IMR-90 (cell line): ENCODE measurements at regions not wholly inside any gene's neighbourhood (a gene's known extent, or its start where the extent isn't known, plus 50 kb on each side); places are given as distances from the start of the nearest gene placed in this dataset.

Source experiments
- ATAC-seq: fragments of 200-7000 bp; cut with Tn5 transposase; 2 replicates; pipeline ENCODE4 v1.9.1; 2020; ENCODE audit warnings: low read depth, mild to moderate bottlenecking, moderate library complexity
- BruUV-seq: library from RNA; stranded (reverse); fragments of 400-500 nt; replicated peaks from 2 replicates; lab custom pipeline; 2021; lab: Mats Ljungman, UMichigan
- CTCF ChIA-PET: fragments of 300-600 bp; formaldehyde crosslinking; extraction: SDS; loops from one replicate; lab custom pipeline; 2021; ENCODE audit warnings: antibody characterized with exemption; lab: Yijun Ruan, JAX
- POLR2A ChIA-PET: fragments of 300-600 bp; sonication (Branson Sonifier 250); formaldehyde crosslinking; loops from one replicate; lab custom pipeline; 2022; ENCODE audit warnings: antibody characterized with exemption; ENCODE audit not compliant: unreplicated experiment; lab: Charles Lee
- DNase-seq: peaks from one replicate; pipeline ENCODE4 v3.0.0; 2013
- H2AFZ ChIP-seq: replicated peaks from 2 replicates; pipeline ENCODE3; 2013; ENCODE audit warnings: low read length, mild to moderate bottlenecking; ENCODE audit not compliant: poor library complexity
- H2AK5ac ChIP-seq: 2 replicates; pipeline ENCODE4 v1.6.1; 2013; ENCODE audit warnings: low read depth, low read length, inconsistent platforms
- H2AK9ac ChIP-seq: replicated peaks from 2 replicates; pipeline ENCODE3; 2013; ENCODE audit warnings: mild to moderate bottlenecking, low read depth, low read length, moderate library complexity; ENCODE audit not compliant: poor library complexity
- H2BK120ac ChIP-seq: 2 replicates; pipeline ENCODE4 v1.6.1; 2013; ENCODE audit warnings: low read depth, low read length, inconsistent platforms
- H2BK15ac ChIP-seq: 3 replicates; pipeline ENCODE4 v1.6.1; 2013; ENCODE audit warnings: low read depth, low read length, inconsistent platforms
- H2BK20ac ChIP-seq: 2 replicates; pipeline ENCODE4 v1.6.1; 2013; ENCODE audit warnings: low read depth, mild to moderate bottlenecking, inconsistent platforms, low read length, moderate library complexity
- H2BK5ac ChIP-seq: 2 replicates; pipeline ENCODE4 v1.6.1; 2013; ENCODE audit warnings: mild to moderate bottlenecking, low read depth, low read length, inconsistent platforms; ENCODE audit not compliant: poor library complexity, severe bottlenecking
- H3K14ac ChIP-seq: replicated peaks from 2 replicates; pipeline ENCODE4 v1.6.1; 2013; ENCODE audit warnings: low read depth, low read length, inconsistent platforms
- H3K18ac ChIP-seq: 2 replicates; pipeline ENCODE4 v1.6.1; 2013; ENCODE audit warnings: low read depth, low read length, control low read depth
- H3K23ac ChIP-seq: 2 replicates; pipeline ENCODE4 v1.6.1; 2013; ENCODE audit warnings: low read depth, low read length, inconsistent platforms
- H3K27ac ChIP-seq: 2 replicates; pipeline ENCODE4 v1.5.1; 2013; ENCODE audit warnings: mild to moderate bottlenecking, control low read depth, low read length; ENCODE audit not compliant: insufficient read depth
- H3K27me3 ChIP-seq: 2 replicates; pipeline ENCODE4 v1.6.1; 2013; ENCODE audit warnings: low read length; ENCODE audit not compliant: control insufficient read depth, insufficient read depth
- H3K36me3 ChIP-seq: 2 replicates; pipeline ENCODE4 v1.6.1; 2013; ENCODE audit warnings: low read length, mixed read lengths; ENCODE audit not compliant: control insufficient read depth, insufficient read depth
- H3K4ac ChIP-seq: 2 replicates; pipeline ENCODE4 v1.6.1; 2013; ENCODE audit warnings: low read depth, low read length, inconsistent platforms
- H3K4me1 ChIP-seq: 2 replicates; pipeline ENCODE4 v1.6.1; 2013; ENCODE audit warnings: low read length, mixed read lengths; ENCODE audit not compliant: control insufficient read depth, insufficient read depth
- H3K4me2 ChIP-seq: 2 replicates; pipeline ENCODE4 v1.6.1; 2013; ENCODE audit warnings: low read depth, mild to moderate bottlenecking, control low read depth, low read length, moderate library complexity
- H3K4me3 ChIP-seq: 2 replicates; pipeline ENCODE4 v1.5.1; 2013; ENCODE audit warnings: low read depth, mild to moderate bottlenecking, control low read depth, low read length, moderate library complexity; ENCODE audit not compliant: insufficient read depth
- H3K56ac ChIP-seq: 2 replicates; pipeline ENCODE4 v1.6.1; 2013; ENCODE audit warnings: low read length, inconsistent platforms; ENCODE audit not compliant: insufficient read depth; ENCODE audit errors: extremely low read depth
- H3K79me1 ChIP-seq, 2 experiments: 2 replicates each; pipeline ENCODE4 v1.6.1; 2013; ENCODE audit warnings: low read length in 2 of 2, inconsistent platforms in 1 of 2, low read depth in 1 of 2
- H3K9ac ChIP-seq: 2 replicates; pipeline ENCODE4 v1.6.1; 2013; ENCODE audit warnings: low read depth, low read length, control low read depth
- H3K9me1 ChIP-seq: 2 replicates; pipeline ENCODE4 v1.6.1; 2013; ENCODE audit warnings: low read length, inconsistent platforms; ENCODE audit not compliant: insufficient read depth
- H3K9me3 ChIP-seq: 2 replicates; pipeline ENCODE4 v1.6.1; 2013; ENCODE audit warnings: low read length; ENCODE audit not compliant: control insufficient read depth, insufficient read depth
- H4K20me1 ChIP-seq: 2 replicates; pipeline ENCODE4 v1.6.1; 2013; ENCODE audit warnings: low read length, inconsistent platforms; ENCODE audit not compliant: insufficient read depth
- H4K5ac ChIP-seq: 2 replicates; pipeline ENCODE4 v1.6.1; 2013; ENCODE audit warnings: mild to moderate bottlenecking, low read depth, low read length, control low read depth
- H4K8ac ChIP-seq, 2 experiments: 2 replicates each; pipeline ENCODE4 v1.6.1; 2013; ENCODE audit warnings: low read depth in 2 of 2, low read length in 2 of 2, control low read depth in 1 of 2, inconsistent platforms in 1 of 2
- H4K91ac ChIP-seq: 2 replicates; pipeline ENCODE4 v1.6.1; 2013; ENCODE audit warnings: low read depth, low read length, inconsistent platforms; ENCODE audit not compliant: insufficient read depth
- MAFK ChIP-seq: IDR thresholded peaks from 2 replicates; pipeline ENCODE4 v1.6.1; 2012; ENCODE audit warnings: low read depth, low read length, improper control_type of control experiment
- NFE2L2 ChIP-seq: fragments of 150-350 bp; IDR thresholded peaks from 2 replicates; pipeline ENCODE4 v1.6.1; 2016; ENCODE audit warnings: low read depth, mild to moderate bottlenecking, low read length
- RAD21 ChIP-seq: IDR thresholded peaks from 2 replicates; pipeline ENCODE4 v1.6.1; 2012; ENCODE audit warnings: low read length, improper control_type of control experiment
- RCOR1 ChIP-seq: IDR thresholded peaks from 2 replicates; pipeline ENCODE4 v1.6.1; 2012; ENCODE audit warnings: mild to moderate bottlenecking, low read length, improper control_type of control experiment; ENCODE audit not compliant: insufficient replicate concordance
- RFX5 ChIP-seq: IDR thresholded peaks from 2 replicates; pipeline ENCODE4 v1.8.0; 2012; ENCODE audit warnings: low read depth, mild to moderate bottlenecking, low read length, moderate library complexity
- SMC3 ChIP-seq: fragments of 150-350 bp; IDR thresholded peaks from 2 replicates; pipeline ENCODE4 v1.6.1; 2016; ENCODE audit warnings: low read depth, mild to moderate bottlenecking, antibody characterized with exemption, low read length, moderate library complexity
- WGBS, 2 experiments: methylation state at CpG; one replicate each; pipeline versions ENCODE4 v1.1.5 to v1.1.7; 2013; ENCODE audit warnings: missing lambda C conversion rate in 2 of 2; ENCODE audit not compliant: insufficient read length in 1 of 2; ENCODE audit errors: extremely low coverage in 2 of 2; 5-methylcytosine and 5-hydroxymethylcytosine counted together
- dilution Hi-C: fragments of 300-500 bp; cut with HindIII; formaldehyde crosslinking; loops from one replicate; pipeline ENCODE4 v1.14.3; 2018; ENCODE audit warnings: low sequenced_read_pairs; ENCODE audit not compliant: unreplicated experiment
- in situ Hi-C: fragments of 300-500 bp; cut with MboI; formaldehyde crosslinking; loops from 3 replicates; pipeline ENCODE4 v1.14.3; 2019; ENCODE audit warnings: low sequenced_read_pairs, inconsistent platforms, mixed read lengths
- intact Hi-C: fragments of 100-400 bp; cut with micrococcal nuclease; formaldehyde crosslinking; loops from 2 replicates; pipeline ENCODE4 v1.10.0; 2022

DNA sequence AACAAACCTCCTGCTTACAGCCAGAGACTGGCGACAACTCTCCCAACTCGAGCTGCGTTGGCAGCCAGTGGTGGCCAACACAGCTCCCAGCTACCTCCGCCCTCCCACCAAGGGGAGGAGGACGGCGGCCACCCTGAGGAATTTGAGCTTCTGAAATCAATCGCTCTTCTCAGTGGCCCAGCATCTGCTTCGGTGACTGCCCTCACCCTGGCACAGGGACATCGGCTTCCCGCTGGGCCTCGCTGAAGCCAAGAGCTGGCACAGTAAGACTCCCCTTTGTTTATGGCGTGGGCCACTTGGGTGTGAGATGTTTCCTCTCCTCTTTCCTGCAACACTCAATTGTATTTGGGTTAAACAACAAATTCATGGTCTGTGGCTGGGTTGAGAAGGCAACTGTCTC, 136.2 kb downstream of the ZBTB18 start:
- no peak overlapping the region for H4K5ac ChIP-seq
- H3K9ac ChIP-seq = no peak overlapping the region
- in situ Hi-C loops (no loop called here), dilution Hi-C loops (no loop called here), intact Hi-C loops (no loop called here)
- no peak overlapping the region for H2AFZ ChIP-seq
- H3K4me1 ChIP-seq = no peaks in the 10 kb centered on the region
- no peak overlapping the region for H2BK5ac ChIP-seq
- no peak for TF ChIP-seq SMC3
- no peak for TF ChIP-seq RFX5
- TF ChIP-seq RCOR1 = no peak
- TF ChIP-seq RAD21 = no peak
- TF ChIP-seq MAFK = no peak
- TF ChIP-seq NFE2L2 = no peak
- no peak overlapping the region for H2BK20ac ChIP-seq
- H3K18ac ChIP-seq = no peak overlapping the region
- H4K91ac ChIP-seq = no peak overlapping the region
- H3K9me1 ChIP-seq = no peaks in the 10 kb centered on the region; the same call in 1 of the 2 replicates
- no peaks in the 10 kb centered on the region for H4K20me1 ChIP-seq
- no peak overlapping the region for H3K4ac ChIP-seq
- ATAC-seq (no peak), DNase-seq (no peak)
- no peak overlapping the region for H3K56ac ChIP-seq
- no TSS peak for BruUV-seq
- H3K79me1 ChIP-seq = no peaks in the 10 kb centered on the region
- H3K27ac ChIP-seq = no peak overlapping the region
- no peaks in the 10 kb centered on the region for H3K9me3 ChIP-seq
- no peaks in the 10 kb centered on the region; the same call in 1 of the 2 replicates for H3K27me3 ChIP-seq
- H2AK5ac ChIP-seq = no peak overlapping the region
- no peaks in the 10 kb centered on the region for H3K36me3 ChIP-seq
- H3K4me3 ChIP-seq = no peak overlapping the region
- H3K14ac ChIP-seq = no peak overlapping the region
- H2AK9ac ChIP-seq = no peak overlapping the region
- H3K4me2 ChIP-seq = no peak overlapping the region
- H3K23ac ChIP-seq = no peak overlapping the region
- no peak overlapping the region for H4K8ac ChIP-seq
- ChIA-PET CTCF (no interaction called here), POLR2A (no interaction called here)
- 83% methylated on average over 2 of the region's 12 CpGs; no CpG with 5 or more reads in 1 of the 2 experiments for WGBS, 2 experiments
- H2BK120ac ChIP-seq = no peak overlapping the region
- H2BK15ac ChIP-seq = no peak overlapping the region
